GM19324 (cell line): ENCODE measurements at regions not wholly inside any gene's neighbourhood (a gene's known extent, or its start where the extent isn't known, plus 50 kb on each side); places are given as distances from the start of the nearest gene placed in this dataset.
"Not testable (repeated sequence)": the region's sequence is repeated elsewhere in the genome, so short reads cannot be mapped to it uniquely, and the experiment has no call there.

Experiments used
- ATAC-seq: cut with Tn5 transposase; IDR thresholded peaks from one replicate; pipeline ENCODE4 v1.9.1; 2021; ENCODE audit warnings: mild to moderate bottlenecking, moderate library complexity; ENCODE audit not compliant: unreplicated experiment, low FRiP score

- no peak for ATAC-seq
Measured at GRCh38 chr14:41549821-41550607, 56.7 kb upstream of the LRFN5 start.

- ATAC-seq: no peak
Measured at GRCh38 chr14:41549282-41549681, 57.4 kb upstream of the LRFN5 start.

DNA sequence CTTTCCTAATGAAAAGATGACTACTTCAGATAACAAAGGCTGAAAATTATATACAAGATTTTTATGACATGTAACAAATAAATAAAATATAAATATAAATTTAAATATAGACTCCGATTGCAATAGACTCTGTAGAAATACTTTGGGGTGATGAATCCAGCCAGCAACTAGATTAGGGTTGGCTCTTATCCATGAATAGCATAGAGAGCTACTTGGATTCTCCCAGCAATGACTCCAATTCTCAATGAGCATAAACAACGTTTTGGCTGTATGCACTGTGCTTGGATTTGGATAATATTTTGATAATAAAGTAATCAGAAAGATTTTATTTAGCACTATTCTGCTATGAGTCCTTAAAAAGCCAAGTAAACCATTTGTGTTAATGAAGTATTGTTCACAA, 58.0 kb upstream of the LRFN5 start:
- no peak for ATAC-seq

DNA sequence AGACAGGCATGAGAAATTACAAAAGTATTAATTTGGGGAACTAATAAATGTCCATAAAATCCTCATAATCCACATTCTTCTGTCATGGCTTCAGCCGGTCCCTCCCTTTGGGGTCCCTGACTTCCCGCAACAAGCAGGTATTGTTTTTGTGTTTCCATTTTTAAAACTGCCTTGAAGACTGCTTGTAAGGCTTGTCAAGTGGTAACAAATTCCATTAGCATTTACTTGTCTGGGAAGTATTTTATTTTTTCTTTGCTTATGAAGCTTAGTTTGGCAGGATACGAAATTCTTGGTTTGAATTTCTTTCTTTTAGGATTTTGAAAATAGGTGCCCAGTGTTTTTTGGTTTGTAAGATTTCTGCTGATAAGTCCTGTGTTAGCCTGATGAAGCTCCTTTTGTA, 65.3 kb upstream of the LRFN5 start:
- no peak for ATAC-seq

GRCh38 chr14:41532255-41532654, 74.4 kb upstream of the LRFN5 start:
- no peak for ATAC-seq

DNA sequence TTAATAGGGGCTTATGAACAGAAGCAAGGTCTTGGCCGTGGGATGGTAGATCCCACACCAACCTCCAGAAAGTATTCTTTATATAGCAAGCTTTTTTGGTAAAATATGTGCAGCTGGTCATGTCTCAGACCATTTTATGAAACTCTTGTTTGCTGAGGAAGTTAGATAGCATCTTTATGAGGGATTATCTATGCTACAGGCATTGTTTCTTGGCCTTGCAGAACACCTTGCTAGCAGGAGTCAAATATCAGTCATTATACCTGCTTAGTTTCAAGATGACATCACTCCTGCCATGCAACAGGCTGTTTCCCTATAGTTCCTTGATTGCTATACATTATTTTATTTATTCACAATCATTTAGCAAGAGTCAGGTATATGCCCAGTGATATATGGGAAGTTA, 84.8 kb upstream of the LRFN5 start:
- ATAC-seq: no peak

DNA sequence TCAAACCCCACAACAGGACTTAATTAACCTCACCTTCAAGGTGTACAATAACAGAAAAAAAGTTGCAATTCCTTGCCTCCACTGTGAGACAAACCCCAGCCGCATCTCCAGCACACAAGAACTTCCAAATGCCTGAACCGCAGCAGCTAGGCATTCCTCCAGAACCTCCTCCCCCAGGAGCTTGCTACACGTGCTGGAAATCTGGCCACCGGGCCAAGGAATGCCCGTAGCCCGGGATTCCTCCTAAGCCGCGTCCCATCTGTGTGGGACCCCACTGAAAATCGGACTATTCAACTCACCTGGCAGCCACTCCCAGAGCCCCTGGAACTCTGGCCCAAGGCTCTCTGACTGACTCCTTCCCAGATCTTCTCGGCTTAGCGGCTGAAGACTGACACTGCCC, 88.6 kb upstream of the LRFN5 start:
- not testable (repeated sequence) for ATAC-seq

DNA sequence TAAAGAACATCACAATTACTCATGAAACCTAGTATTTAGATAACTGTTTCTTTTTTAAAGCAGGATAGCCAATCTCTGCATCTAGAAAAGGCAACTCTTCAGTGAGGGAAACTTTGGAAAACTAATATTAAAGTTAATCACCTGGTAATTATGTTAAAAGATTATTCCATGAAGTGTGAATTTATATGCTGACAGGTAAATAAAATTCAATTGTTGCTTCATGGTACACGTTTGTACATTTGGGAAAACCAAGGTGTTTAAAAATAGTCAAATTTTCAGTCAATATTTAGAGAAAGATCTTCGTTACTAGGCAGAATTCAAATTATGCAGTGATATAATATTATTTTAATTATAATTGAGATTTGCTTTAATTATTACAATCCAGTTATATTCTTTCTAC, 100.1 kb upstream of the LRFN5 start:
- ATAC-seq: no peak

DNA sequence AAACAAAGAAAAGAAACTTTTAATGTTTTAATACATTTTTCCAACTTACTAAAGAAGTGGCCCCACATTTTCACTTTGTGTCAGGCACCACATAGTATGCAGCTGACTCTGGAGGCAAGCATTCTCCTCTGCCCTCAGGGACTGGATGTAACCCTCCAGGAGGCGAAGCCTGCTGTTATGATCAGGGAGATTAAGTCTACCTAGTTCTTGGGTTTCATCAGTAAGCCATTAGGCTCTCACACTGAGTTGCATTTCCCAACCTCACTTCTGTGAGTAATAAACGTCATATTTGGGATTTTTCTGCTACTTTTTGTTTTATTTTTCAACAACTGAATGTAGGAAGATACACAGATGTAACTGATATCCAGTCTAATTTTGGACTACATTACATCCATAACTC, 101.2 kb upstream of the LRFN5 start:
- no peak for ATAC-seq

- no peak for ATAC-seq
Measured at GRCh38 chr14:41498959-41499358, 107.7 kb upstream of the LRFN5 start.

DNA sequence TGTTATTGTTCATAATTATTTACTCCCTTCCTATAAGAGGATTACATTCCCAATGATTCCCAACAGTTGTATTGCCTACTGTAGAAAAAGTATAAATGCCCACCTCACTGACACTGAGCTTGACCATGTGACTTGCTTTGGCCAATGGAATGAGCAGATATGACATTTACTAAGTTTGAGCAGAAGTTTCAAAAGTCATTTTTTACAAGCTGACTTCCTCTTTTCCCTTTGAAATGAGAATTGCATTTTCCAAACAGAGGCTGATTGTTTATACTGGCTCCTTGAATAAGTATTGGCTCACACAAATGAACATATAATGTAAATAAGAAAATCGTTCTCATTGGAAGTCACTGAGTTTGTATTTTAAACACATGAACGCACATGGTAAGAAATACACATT, 116.4 kb upstream of the LRFN5 start:
- no peak for ATAC-seq

DNA sequence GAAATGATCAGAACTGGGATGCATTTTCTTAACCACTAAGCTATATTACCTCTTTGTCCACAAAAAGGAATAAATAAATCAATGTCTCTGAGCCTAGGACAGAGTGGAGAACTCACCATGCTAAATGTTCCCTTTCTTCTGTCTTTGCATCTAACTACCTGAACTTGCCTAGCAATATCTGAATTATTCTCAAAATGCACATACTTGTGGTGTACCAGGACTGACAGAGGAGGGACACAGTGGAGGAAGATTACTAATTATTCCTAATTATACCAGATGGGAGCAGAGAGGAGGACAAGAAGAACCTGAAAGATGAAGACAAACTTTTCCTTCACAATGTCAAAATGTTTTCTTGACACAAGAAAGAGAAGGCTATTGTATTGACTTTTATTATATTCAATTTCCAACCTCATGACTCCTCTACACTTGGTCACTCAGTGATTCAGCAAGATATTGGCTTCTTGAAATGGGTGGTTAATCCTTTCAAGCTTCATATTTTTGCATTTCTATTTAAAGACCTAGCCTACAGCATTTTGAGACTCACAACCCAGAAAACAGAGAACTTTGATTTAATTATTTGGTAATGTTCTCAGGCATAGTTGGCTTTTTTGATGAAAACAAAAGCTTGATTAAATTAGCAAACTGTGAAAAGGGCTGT, 117.2 kb upstream of the LRFN5 start:
- no peak for ATAC-seq

DNA sequence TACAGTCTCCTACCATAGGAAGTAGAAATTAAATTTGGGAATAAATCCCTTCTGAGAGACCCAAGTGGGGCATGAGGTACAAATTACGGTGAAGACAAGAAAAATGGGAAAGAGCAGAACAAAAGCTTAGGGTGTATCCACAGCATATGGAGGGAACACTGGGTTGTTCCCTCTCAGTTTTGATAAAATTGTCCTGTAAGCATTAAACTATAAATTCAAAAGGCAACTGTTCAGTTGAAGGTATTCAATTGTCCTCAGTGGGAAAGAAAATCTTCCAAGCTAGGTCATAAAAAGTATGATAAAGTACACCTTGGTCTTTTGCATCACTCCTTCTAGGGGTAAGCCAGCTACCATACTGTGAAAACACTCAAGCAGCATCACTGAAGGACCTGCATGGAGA, 118.3 kb upstream of the LRFN5 start:
- ATAC-seq: no peak

DNA sequence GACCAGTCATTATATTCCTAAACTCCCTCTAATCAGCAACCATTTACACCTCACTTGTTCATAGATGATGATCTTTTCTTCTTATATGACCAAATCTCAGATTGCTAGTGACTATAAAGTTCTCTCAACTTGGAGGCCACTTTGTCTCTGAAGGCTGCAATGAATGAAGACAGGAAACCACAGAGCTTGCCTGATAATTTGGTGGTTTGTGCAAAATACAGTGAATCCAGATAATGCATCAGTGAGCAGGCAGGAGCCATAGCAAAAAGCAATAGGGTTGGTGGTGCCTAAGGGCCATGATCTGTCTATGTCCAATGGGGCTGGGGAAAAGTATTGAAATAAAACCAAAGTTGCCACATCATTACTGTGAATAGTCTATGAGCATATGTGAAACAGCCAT, 123.8 kb upstream of the LRFN5 start:
- ATAC-seq: no peak

GRCh38 chr14:41476526-41476925, 130.2 kb upstream of the LRFN5 start:
- no peak for ATAC-seq

DNA sequence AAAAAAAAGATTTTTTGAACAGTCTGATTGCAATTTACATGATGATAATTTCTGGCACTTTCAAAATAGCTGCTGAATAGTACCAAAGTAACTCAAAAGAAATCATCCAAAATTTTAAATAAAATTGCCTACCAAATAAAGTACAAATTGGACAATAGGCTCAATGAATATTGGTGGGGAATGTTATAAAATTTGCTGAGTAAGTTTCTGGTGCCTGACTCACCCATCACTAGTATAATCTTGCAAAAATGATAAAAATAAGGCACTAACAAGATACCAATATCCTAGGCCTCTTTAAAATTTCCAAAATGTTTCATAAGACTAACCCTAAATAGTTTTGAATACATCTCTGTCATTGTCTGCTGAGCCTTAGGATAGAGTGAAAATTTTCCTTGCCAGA, 145.3 kb upstream of the LRFN5 start:
- ATAC-seq: no peak

DNA sequence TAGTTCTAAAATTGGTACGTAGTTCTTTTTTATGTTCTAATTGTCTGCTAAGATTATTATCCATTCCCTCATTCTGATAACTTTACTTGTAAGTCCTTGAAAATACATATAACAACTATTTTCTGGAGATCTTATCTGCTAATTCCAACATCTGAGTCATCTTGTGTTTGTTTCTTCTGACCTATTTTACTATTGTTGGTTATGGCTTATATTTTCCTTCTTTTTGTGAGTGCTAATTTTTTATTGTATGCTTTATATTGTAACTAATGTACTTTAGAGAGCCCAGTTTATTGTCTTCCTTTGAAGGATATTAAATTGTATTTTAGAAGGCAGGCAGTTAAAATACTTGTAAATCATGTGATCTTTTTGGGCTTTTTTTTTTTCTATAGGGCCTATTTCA, 149.3 kb upstream of the LRFN5 start:
- no peak for ATAC-seq

DNA sequence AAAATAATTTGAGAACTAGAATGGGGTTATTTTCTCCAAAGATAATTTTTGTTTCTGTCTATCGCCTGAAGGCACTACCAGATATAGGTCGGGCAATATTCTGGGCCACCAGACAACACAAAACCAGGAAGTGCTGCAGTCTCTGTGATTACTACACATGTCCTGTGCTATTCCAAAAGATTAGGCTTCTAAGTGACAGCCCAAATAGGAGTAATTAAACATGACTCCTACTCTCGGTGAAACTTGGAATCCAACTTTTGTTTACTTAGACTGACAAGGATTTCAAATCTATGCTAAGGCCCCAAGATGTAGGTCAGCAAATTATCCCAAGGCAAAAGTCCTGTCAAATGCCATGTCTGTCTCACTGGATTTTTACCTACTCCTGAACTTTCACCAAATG, 157.6 kb upstream of the LRFN5 start:
- no peak for ATAC-seq

DNA sequence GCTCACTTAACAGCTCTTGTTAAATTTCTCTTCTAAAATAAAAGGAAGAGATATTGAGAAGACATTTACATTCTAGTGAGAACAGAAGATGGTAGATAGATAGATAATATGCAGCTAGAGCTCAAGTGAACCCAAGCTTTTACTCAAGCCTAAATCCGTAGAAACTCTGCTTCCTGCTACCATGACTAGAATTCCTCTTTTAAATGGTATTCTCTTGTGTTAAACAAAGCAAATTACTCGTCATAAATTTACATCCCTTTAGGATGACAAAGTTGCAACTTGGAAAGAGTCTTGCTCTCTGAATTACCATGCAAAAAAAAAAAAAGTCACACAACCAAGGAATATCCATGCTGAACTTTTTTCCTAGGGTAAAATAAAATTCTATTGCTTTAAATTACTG, 160.7 kb upstream of the LRFN5 start:
- ATAC-seq: no peak

- no peak for ATAC-seq
Measured at GRCh38 chr14:41423503-41423902, 183.2 kb upstream of the LRFN5 start.

GRCh38 chr14:41421308-41421707, 185.4 kb upstream of the LRFN5 start:
- ATAC-seq: not testable (repeated sequence)

DNA sequence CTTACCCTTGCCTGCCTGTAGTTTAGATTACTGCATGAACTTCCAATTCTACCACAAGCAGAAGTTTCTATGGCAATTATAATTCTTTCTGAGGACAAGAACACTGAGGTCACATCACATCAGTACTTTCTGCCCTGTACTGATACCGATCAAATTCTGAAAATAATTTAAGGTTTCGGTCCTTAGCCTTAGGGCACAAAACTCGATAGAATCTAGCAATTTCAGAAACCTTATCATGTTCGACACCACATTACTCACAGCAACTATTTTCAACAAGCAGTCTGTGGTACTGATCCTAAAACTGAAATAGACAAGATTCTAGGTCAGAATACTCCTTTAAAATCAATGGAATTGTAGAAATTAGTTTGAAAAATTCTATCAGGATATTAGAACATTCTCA, 187.0 kb upstream of the LRFN5 start:
- ATAC-seq: no peak
